MM.1S (cell line): ENCODE measurements at regions not wholly inside any gene's neighbourhood (a gene's known extent, or its start where the extent isn't known, plus 50 kb on each side); places are given as distances from the start of the nearest gene placed in this dataset.

Experiments
- DNase-seq: peaks from one replicate; pipeline ENCODE4 v3.0.0-alpha.2; 2015
- H2AFZ ChIP-seq: fragments of 300-600 bp; sonication (generic); 2 replicates; pipeline ENCODE4 v1.6.0; 2016; ENCODE audit warnings: antibody characterized with exemption, low read length
- H3F3A ChIP-seq: fragments of 300-600 bp; sonication (generic); 2 replicates; pipeline ENCODE4 v1.6.1; 2016; ENCODE audit warnings: mild to moderate bottlenecking, antibody characterized with exemption, low read length, moderate library complexity, mixed read lengths; ENCODE audit not compliant: insufficient read depth
- H3K27ac ChIP-seq: fragments of 300-600 bp; sonication (generic); 2 replicates; pipeline ENCODE4 v1.5.1; 2016; ENCODE audit warnings: mild to moderate bottlenecking, low read length
- H3K27me3 ChIP-seq: fragments of 300-600 bp; sonication (generic); replicated peaks from 2 replicates; pipeline ENCODE4 v1.6.0; 2016; ENCODE audit warnings: low read length; ENCODE audit not compliant: insufficient read depth
- H3K36me3 ChIP-seq: fragments of 300-600 bp; sonication (generic); replicated peaks from 2 replicates; pipeline ENCODE4 v1.6.1; 2016; ENCODE audit warnings: mild to moderate bottlenecking, low read length, mixed read lengths; ENCODE audit not compliant: insufficient read depth
- H3K4me1 ChIP-seq: fragments of 300-600 bp; sonication (generic); 2 replicates; pipeline ENCODE4 v1.6.1; 2016; ENCODE audit warnings: low read length, mixed read lengths
- H3K4me2 ChIP-seq: fragments of 300-600 bp; sonication (generic); 2 replicates; pipeline ENCODE4 v1.6.0; 2016; ENCODE audit warnings: low read depth, low read length
- H3K4me3 ChIP-seq: fragments of 300-600 bp; sonication (generic); 2 replicates; pipeline ENCODE4 v1.5.1; 2016; ENCODE audit warnings: low read length, mixed read lengths
- H3K79me2 ChIP-seq: fragments of 300-600 bp; sonication (generic); 2 replicates; pipeline ENCODE4 v1.6.1; 2016; ENCODE audit warnings: mixed run types, low read length, mixed read lengths
- H3K9ac ChIP-seq: fragments of 300-600 bp; sonication (generic); 2 replicates; pipeline ENCODE4 v1.6.1; 2016; ENCODE audit warnings: low read length, mixed read lengths
- H3K9me2 ChIP-seq: fragments of 300-600 bp; sonication (generic); replicated peaks from 2 replicates; pipeline ENCODE4 v1.6.1; 2016; ENCODE audit warnings: mild to moderate bottlenecking, low read length, mixed read lengths; ENCODE audit not compliant: insufficient read depth
- H3K9me3 ChIP-seq: fragments of 300-600 bp; sonication (generic); replicated peaks from 2 replicates; pipeline ENCODE4 v1.6.1; 2016; ENCODE audit warnings: mild to moderate bottlenecking, low read length, mixed read lengths; ENCODE audit not compliant: insufficient read depth
- H4K20me1 ChIP-seq: fragments of 300-600 bp; sonication (generic); 2 replicates; pipeline ENCODE4 v1.6.1; 2016; ENCODE audit warnings: mild to moderate bottlenecking, low read length, moderate library complexity, mixed read lengths; ENCODE audit not compliant: insufficient read depth
- EZH2 ChIP-seq: fragments of 300-600 bp; sonication (generic); optimal IDR thresholded peaks from 2 replicates; pipeline ENCODE3; 2017; ENCODE audit warnings: low read depth, mild to moderate bottlenecking, antibody characterized with exemption, low read length, mixed read lengths
- EZH2phosphoT487 ChIP-seq: fragments of 300-600 bp; sonication (generic); IDR thresholded peaks from 2 replicates; pipeline ENCODE4 v1.6.1; 2018; ENCODE audit warnings: antibody characterized with exemption, low read length
- TF ChIP-seq, protein P1 (sequence below): fragments of 300-600 bp; sonication (generic); IDR thresholded peaks from 2 replicates; pipeline ENCODE4 v1.5.1; 2016; ENCODE audit warnings: antibody characterized with exemption, low read length, mixed read lengths

DNA sequence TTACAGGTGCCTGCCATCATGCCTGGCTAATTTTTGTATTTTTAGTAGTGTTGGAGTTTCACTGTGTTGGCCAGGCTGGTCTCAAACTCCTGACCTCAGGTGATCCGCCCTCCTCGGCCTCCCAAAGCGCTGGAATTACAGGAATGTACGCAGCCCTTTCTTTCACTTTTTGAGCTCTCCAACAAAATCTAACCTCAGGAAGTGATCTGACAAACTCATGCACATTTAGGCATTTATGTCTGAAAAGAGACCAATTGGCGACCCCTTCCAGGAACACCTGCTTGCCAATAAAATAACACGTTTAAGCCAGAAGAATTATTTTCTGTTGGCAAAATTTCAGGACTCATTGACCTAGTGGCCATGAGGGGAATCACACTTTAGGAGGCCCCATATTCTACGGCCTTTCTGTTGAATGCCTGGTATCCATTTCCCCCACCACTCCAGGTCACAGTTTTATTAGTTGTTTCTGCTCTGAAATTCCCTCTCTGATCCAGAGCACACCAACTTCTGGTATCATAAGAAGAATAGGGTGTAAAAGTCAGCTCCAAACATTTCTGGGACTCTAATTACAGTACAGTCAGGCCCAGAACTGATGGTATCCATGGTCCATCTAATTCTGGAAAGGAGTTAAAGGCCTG lies 65.8 kb upstream of the FRMD4A start:
- H4K20me1 ChIP-seq: no peaks in the 10 kb centered on the region
- no peak for TF ChIP-seq EZH2
- TF ChIP-seq, protein P1, sequence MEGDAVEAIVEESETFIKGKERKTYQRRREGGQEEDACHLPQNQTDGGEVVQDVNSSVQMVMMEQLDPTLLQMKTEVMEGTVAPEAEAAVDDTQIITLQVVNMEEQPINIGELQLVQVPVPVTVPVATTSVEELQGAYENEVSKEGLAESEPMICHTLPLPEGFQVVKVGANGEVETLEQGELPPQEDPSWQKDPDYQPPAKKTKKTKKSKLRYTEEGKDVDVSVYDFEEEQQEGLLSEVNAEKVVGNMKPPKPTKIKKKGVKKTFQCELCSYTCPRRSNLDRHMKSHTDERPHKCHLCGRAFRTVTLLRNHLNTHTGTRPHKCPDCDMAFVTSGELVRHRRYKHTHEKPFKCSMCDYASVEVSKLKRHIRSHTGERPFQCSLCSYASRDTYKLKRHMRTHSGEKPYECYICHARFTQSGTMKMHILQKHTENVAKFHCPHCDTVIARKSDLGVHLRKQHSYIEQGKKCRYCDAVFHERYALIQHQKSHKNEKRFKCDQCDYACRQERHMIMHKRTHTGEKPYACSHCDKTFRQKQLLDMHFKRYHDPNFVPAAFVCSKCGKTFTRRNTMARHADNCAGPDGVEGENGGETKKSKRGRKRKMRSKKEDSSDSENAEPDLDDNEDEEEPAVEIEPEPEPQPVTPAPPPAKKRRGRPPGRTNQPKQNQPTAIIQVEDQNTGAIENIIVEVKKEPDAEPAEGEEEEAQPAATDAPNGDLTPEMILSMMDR: peak; percentile 24
- no peaks in the 10 kb centered on the region for H3K9me3 ChIP-seq
- no peak overlapping the region for H3K9ac ChIP-seq
- H3K27ac ChIP-seq: no peak overlapping the region
- H3K4me1 ChIP-seq: no peaks in the 10 kb centered on the region
- no peaks in the 10 kb centered on the region for H3F3A ChIP-seq
- H3K4me2 ChIP-seq: no peak overlapping the region
- no peak overlapping the region for H3K4me3 ChIP-seq
- no peaks in the 10 kb centered on the region for H3K27me3 ChIP-seq
- no peaks in the 10 kb centered on the region for H3K36me3 ChIP-seq
- no peak overlapping the region for H2AFZ ChIP-seq
- H3K79me2 ChIP-seq: no peaks in the 10 kb centered on the region
- no peaks in the 10 kb centered on the region for H3K9me2 ChIP-seq
- no peak for DNase-seq

DNA sequence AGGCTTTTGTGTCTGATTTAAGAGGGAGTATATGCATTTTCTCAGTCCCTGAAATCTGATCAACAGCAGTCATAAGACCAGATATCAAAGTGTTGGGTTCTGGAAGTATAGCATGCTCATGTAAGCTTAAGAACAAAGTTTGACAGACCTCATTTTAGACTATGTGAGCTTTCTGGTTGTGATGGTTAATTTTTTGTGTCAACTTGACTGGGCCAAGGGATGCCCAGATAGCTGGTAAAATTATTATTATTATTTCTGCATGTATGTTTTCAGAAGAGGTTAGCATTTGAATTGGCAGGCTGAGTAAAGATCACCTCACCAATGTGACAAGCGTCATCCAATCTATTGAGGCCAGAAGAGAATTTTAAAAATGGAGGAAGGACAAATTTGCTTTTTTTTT lies 63.5 kb upstream of the FRMD4A start:
- TF ChIP-seq EZH2 (no peak), EZH2phosphoT487 (no peak)
- TF ChIP-seq, protein P1: no peak
- H3F3A ChIP-seq: no peaks in the 10 kb centered on the region
- H4K20me1 ChIP-seq: no peaks in the 10 kb centered on the region
- no peak for DNase-seq
- H3K4me3 ChIP-seq: no peak overlapping the region
- H3K4me1 ChIP-seq: 0 out of 2 replicates have a peak, but pooled peaks cover 7% of the 10 kb centered on the region
- H3K27ac ChIP-seq: no peak overlapping the region
- H3K9me3 ChIP-seq: no peaks in the 10 kb centered on the region
- no peaks in the 10 kb centered on the region for H3K79me2 ChIP-seq
- no peak overlapping the region for H3K4me2 ChIP-seq
- no peak overlapping the region for H2AFZ ChIP-seq
- H3K36me3 ChIP-seq: no peaks in the 10 kb centered on the region
- H3K9me2 ChIP-seq: no peaks in the 10 kb centered on the region
- no peak overlapping the region for H3K9ac ChIP-seq
- H3K27me3 ChIP-seq: no peaks in the 10 kb centered on the region

- H3K9me3 ChIP-seq: no peaks in the 10 kb centered on the region
- TF ChIP-seq EZH2phosphoT487: no peak
- H2AFZ ChIP-seq: no peak overlapping the region
- H3K27me3 ChIP-seq: no peaks in the 10 kb centered on the region
- H3K9me2 ChIP-seq: no peaks in the 10 kb centered on the region
- H3F3A ChIP-seq: no peaks in the 10 kb centered on the region
- no peak overlapping the region for H3K4me2 ChIP-seq
- H3K9ac ChIP-seq: no peak overlapping the region
- no peak for DNase-seq
- 0 out of 2 replicates have a peak, but pooled peaks cover 11% of the 10 kb centered on the region for H3K4me1 ChIP-seq
- no peaks in the 10 kb centered on the region for H3K79me2 ChIP-seq
- no peak overlapping the region for H3K27ac ChIP-seq
- no peaks in the 10 kb centered on the region for H3K36me3 ChIP-seq
- H3K4me3 ChIP-seq: no peak overlapping the region
- H4K20me1 ChIP-seq: no peaks in the 10 kb centered on the region
These were observed 60.6 kb upstream of the FRMD4A start for GRCh38 chr10:14391342-14391741.

DNA sequence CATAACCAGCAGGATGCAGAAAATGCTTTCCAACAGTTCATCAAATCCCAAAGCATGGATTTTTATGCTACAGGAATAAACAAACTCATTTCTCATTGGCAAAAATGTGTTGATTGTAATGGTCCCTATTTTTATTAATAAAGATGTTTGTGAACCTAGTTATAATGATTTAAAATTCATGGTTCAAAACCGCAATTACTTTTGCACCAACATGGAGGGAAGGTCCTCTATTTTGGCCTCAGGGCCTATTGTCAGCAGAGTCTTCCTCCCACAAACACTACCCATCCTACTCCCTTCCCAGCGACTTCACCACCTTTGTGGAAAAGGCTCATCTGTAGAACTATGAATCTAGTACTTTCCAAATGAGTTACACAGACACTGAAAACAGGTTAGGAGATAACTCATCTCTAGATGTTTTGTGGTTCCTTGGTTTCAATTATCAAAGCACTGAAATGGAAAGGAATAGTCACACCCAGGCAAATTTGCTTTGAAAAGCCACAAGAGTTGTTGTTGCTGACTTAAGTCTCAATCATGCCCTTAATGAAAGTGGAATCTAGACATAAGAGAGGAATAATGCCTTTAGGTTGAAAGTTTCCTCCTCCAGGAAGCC lies 59.4 kb upstream of the FRMD4A start:
- Histone ChIP-seq H3F3A (peaks cover 5% of the 10 kb centered on the region; the same call in 1 of the 2 replicates), H3K4me1 (peaks cover 23% of the 10 kb centered on the region), H3K9me3 (no peaks in the 10 kb centered on the region), H3K27ac (no peak overlapping the region), H3K9me2 (no peaks in the 10 kb centered on the region), H2AFZ (no peak overlapping the region), H3K4me2 (no peak overlapping the region), H3K79me2 (no peaks in the 10 kb centered on the region), H3K4me3 (no peak overlapping the region), H4K20me1 (no peaks in the 10 kb centered on the region), H3K36me3 (no peaks in the 10 kb centered on the region), H3K9ac (no peak overlapping the region), H3K27me3 (no peaks in the 10 kb centered on the region)
- DNase-seq: peak; percentile 49
- TF ChIP-seq, protein P1: no peak
- TF ChIP-seq EZH2 (no peak), EZH2phosphoT487 (no peak)
